SKM-1 treated with dmso at 0.1 percent for 144 hours (cell line): ENCODE measurements at regions not wholly inside any gene's neighbourhood (a gene's known extent, or its start where the extent isn't known, plus 50 kb on each side); places are given as distances from the start of the nearest gene placed in this dataset.
"Not testable (repeated sequence)": the region's sequence is repeated elsewhere in the genome, so short reads cannot be mapped to it uniquely, and the experiment has no call there.

ENCODE experiments used
- DNase-seq: peaks from one replicate; lab custom pipeline; 2025; ENCODE audit not compliant: unreplicated experiment; lab: John Stamatoyannopoulos, UW

DNA sequence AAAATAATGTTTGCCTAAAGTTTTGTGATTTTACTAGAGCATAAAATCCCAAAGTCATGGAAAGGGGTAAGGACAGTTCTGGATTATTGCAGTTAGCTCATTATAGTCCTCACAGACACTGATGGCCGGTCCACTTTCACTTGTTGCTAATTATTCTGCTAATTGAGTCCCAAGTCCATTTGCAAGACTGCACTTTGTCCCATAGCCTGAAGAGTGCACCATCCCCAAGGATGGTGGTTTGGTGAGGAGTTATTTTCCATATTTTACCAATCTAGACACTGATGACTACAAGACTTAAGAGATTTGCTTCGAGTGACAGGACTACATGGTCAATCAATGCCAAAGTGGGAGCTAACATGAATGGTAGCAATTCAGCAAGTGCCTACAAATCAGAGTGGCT, 181.8 kb upstream of the CACNA2D1 start:
- DNase-seq, result no peak

DNA sequence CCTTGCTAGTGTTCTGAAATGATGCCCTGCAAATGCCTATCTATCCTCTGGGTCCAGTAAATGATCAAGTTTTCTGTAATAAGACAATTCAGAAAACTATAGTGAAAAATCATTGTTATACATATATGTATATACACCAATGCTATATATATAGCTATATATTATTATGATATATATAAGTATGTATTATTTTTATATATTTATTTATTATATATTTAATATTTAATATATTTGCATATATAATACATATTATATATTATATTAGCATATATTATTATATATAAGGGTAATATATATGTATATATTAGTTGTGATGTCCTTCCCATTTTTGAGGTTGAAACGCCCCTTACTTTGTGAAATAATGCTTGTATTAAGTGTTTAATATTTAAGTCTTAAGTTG, 181.4 kb upstream of the CACNA2D1 start:
- DNase-seq, result no peak

DNA sequence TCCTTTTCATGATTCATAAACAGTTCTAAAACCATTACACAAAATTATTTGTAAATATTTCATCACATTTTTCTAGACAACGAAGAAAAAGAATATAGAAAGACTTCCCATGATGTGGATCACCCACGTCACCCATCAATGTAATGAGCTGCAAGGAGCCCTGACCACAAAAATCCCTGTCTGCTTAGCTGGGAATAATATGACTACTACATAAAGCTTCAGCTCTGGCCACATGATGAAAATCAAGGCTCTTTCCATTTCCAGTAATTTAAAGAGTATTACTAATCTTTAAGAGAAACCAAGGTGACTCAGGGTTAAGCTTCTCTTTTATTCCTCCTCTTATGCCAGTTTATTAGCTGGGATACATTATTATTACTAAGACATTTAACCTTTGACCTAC, 180.8 kb upstream of the CACNA2D1 start:
- DNase-seq, result no peak

DNA sequence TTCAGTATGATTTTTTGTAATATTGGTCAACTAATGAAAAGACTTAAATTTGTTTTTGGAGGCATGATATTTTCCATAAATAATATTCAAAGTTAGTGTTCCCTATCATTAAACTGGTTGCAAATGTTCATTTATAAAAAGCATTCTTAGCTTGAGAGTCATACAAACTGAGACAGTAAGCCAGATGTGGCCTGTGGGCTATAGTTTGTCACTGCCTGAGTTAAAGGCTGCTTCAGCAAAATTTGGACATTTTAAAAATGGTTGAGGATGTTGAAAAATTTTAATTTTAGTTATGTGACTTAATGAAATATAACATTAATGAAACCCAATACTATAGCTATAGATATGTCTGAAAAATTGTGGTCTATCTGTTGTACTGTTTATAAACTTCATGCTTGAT, 180.2 kb upstream of the CACNA2D1 start:
- DNase-seq, result no peak

DNA sequence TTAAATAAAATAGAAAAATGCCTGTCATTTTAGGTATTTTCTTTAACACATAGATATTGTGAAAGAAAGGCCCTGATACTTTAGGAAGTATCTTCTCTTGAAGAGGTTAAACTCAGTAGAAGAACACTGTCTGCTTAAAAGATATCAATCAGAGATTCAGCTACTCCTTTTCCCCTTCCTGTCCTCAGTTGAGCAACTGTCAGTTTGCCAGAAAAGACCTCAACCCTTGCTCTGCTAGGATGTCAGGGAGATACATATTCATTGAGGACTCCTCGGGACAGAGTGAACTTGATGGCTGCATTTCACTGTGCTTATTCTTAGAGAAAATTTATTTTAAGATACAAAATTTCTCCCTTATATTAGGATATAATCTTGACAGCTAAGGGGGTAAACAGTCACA, 173.6 kb upstream of the CACNA2D1 start:
- peak; percentile 58 for DNase-seq

DNA sequence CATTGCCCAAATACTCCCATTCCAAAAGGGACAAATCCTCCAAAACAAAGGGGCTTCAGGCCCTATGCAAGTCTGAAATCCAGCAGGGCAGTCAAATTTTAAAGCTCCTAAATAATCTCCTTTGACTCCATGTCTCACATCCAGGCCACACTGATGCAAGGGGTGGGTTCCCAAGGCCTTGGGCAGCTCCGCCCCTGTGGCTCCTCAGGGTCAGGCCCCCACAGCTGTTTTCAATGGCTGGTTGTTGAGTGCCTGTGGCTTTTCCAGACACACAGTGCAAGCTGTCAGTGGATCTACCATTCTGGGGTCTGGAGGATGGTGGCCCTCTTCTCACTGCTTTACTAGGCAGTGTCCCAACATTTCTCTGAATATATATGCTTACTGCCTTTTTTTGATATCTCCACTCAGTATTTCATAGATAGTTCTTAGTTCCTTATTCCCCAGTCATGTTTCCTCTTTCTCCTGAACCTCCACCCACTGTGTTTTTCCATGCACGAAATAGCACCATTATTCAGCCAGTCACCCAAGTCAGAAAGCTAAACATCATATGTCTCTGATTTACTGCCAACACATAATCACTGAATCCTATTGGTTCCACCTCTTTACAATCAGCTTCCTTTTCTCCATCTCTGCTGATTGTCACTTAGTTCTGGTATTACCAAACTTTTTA, 172.6 kb upstream of the CACNA2D1 start:
- peak; percentile 78 for DNase-seq

DNA sequence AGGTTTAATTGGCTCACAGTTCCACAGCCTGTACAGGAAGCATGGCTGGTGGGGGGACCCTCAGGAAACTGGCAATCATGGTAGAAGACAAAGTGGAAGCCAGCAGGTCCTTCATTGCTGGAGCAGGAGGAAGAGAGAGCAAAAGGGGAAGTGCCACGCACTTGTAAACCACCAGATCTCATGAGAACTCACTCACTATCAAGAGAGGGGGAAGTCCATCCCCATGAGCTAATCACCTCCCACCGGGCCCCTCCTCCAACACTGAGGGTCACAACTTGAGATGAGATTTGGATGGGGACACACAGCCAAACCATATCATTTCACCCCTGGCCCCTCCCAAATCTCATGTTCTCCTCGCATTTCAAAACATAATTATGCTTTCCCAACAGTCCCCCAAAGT, 171.9 kb upstream of the CACNA2D1 start:
- DNase-seq, result peak; percentile 90

DNA sequence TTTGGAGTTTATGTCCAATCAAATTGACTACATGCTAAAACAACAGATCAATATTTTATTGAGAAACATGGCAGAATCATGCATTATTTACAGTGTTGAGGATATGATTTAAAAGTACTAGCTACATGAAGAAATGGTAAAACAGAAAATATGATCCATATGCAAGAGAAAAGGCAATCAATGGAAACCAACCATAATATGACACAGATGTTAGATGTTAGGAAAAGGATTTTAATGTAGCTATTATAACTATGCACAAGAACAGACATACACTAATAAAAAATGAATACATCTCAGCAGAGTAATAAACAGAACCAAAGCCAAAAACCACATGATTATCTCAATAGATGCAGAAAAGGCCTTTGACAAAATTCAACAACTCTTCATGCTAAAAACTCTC, 166.2 kb upstream of the CACNA2D1 start:
- DNase-seq, result no peak

DNA sequence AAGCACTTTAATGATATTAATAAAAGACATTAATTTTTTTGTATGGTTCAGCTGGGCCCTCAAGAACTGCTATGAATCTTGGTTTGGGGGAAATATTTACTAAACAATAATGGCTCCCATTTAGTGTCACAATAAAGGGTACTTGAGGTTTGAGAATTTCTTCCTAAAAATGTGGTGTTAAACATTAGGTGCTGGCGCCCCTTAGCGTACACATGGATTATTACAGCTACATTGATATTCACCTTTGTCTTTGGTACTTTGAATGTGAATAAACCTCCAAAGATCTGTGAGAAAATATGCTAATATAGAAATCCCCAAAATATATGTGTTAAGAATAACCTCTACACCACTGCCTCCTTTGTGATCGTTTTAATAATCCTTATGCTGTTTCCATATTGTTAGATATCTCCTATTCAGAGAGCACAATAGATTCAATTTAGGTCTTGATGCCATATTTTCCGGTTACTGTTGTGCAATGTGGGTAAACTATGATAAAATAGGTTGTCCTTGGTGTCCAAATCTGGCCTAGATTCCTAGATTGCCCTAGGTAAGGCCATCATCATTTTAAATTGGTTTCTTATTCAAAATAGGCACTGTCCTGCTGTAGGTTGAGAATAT, 161.8 kb upstream of the CACNA2D1 start:
- peak; percentile 43 for DNase-seq

DNA sequence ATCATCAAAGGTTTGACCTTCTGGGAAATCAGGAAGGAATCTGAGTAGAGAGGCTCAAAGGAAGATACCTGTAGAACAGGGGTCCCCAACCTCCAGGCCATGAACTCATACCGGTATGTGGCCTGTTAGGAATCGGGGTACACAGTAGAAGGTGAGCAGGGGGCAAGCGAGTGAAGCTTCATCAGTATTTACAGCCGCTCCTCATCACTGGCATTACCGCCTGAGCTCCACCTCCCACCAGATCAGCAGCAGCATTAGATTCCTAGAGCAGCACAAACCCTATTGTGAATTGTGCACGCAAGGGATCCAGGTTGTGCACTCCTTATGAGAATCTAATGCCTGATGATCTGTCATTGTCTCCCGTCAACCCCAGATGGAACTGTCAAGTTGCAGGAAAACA, 158.5 kb upstream of the CACNA2D1 start:
- DNase-seq, result no peak

DNA sequence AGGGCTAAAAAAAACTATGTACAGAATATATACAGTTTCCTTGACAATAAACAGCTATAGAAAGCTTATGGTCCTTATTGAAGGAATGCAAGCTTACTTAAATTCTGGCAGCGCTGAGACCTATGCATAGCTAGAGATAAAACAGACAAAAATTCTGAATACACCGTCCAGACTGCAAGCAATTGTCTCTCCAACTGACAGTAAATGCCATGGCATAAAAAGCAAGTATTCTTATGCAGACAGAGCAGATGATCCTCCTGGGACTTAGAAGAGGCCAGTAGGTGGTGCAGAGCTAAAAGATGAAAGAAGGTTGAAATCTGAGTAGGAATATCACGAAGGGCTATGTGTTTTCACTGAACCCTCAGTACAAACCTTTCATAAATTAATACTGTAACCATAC, 157.0 kb upstream of the CACNA2D1 start:
- no peak for DNase-seq

DNA sequence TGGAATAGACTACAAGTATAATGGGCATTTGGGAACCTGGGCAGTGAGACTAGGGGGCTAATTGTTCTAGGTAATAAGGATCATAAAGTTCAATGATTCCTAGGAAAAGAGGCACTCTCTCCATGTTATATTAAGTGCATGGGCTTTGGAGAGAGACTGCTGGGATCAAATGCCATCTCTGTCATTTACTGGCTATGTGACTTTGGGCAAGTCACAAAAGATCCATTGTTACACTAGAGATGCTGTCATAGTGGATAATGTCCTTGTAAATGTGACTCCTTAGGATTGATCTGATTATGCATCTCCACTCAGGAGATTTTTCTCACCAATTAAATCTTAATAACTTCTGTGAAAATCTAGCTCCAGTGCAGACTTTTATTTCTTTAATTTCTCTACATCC, 156.3 kb upstream of the CACNA2D1 start:
- DNase-seq, result no peak

DNA sequence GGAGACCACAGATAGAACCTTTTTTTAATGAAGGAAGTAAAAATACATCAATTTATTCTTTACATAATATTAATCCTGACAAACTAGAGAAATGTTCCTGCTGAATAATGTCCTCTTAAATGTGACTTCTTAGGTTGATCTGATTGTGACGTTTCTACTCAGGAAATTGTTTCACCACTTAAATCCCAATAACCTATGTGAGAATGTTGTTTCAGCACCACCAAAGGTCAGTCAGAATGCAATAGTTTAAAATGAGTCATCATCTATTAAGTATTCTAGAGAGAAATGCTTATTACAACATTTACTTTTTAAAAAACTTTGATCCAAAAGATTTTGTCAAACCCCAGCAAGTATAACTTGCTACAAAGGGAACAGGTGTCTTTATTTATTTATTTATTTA, 155.4 kb upstream of the CACNA2D1 start:
- DNase-seq, result no peak

DNA sequence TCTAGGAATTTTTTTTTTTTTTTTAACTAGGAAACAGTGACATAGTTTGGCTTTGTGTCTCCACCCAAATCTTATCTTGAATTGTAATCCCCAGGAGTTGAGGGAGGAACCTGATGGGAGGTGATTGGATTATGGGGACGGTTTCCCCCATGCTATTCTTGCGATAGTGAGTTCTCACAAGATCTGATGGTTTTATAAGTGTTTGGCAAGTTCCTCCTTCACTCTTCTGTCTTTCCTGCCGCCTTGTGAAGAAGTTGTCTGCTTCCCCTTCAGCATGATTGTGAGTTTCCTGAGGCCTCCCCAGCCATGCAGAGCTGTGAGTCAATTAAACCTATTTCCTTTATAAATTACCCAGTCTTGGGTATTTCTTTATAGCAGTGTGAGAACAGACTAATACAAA, 152.2 kb upstream of the CACNA2D1 start:
- peak; percentile 54 for DNase-seq

DNA sequence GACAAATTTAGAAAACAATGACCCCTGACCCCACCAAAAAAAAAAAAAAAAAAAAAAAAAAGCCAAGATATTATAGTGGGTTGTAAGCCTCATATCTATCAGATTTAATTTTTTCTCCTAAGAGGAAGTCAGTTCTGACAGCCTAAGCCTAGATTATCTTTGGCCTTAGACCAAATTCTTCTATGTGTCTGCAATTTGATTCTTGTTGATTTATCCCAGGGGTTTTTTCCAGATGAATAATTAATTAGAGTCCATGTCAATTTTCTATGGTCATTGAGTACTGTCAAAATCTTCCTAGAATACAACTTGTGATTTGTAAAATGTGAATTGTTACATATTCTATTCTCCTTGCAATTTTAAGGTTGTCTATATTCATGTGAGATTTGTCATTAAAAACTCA, 151.6 kb upstream of the CACNA2D1 start:
- DNase-seq, result no peak

DNA sequence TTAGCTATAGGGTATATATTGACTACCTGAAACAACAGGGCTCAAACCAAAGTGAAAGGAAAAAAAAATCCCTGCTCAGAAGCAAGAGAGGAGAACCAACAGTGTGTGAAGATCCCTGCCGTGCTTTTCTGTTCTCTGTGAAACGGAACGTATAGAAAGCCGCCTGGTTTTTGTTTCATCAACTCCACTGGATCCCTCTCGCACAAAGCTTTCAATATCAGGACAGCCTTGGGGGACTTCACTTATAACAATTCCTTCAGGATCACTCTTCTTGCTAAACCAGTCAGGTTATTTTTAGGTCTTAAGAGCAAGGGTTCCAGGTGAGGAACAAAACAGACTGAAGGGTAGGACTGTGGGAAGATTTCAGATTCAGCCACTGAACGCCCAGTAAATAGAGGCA, 151.1 kb upstream of the CACNA2D1 start:
- DNase-seq, result no peak

DNA sequence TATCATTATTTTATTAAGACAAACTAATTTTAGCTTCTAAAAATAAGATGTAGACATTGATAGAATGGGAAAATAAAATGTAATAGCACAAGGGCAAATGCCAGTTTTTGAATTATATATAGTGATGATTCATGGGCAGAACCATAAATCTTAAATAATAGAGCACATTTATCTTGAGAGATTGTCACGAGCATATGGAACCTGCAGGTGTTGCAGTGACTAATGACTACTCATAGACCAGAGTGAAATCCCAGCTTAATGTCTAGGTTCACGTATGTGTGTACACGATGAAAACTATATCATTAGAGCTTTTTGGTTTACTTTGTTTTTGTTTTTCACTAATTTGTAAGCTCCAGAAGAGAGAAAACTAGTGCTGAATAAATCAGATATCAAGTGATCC, 150.2 kb upstream of the CACNA2D1 start:
- no peak for DNase-seq

DNA sequence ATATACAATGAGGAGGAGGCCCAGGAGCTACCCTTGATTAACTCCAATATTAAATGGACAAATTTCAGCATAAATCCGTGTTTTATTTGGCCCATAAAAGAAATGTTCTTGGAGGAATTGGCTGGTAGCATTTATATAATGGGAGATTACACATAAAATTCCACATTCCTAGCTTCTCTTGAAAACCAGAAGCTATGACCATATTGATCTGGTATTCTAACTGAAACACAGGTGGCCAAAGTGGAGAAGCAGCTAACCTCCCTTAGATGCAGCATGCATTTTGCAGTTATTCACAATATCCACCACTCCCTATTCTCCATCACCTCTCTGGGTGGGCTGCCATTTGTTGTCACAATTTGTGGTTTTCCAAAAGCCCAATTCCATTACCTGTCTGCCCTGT, 148.8 kb upstream of the CACNA2D1 start:
- no peak for DNase-seq

DNA sequence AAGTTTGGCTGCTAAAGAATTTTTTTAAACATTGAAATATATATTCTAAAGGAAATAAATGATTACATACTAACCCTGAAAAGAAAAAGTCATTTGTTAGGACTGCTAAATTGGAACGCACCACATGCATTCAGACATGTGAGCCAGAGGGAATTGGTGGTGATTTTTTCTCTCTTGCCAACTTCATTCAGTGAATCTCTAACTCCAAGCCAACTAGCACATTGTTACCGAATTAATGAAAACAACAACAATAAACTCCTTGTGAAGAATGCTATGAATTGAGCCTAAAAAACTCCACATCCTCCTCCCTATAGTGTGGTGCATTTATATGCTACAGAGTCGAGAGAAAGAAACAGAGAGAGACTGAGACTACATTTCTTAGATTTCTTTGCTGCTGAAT, 135.5 kb upstream of the CACNA2D1 start:
- no peak for DNase-seq

DNA sequence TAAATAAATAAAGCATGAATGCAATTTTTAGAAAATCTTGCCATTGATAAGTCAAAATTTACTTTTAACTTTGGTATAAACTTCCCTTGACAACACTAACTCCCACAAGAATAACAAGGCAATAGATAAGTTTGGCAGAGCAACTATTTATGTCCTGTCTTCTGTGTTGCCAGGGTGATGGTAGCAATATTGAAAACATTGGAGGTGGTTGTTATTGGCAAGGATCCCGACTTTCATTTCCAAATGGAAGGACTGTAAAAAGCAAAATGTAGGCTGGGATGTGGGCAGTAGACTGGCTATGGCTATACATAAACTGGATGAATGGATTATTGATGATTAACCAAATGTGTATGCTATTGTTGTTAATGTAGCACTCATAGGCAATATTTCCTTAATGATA, 134.9 kb upstream of the CACNA2D1 start:
- no peak for DNase-seq

DNA sequence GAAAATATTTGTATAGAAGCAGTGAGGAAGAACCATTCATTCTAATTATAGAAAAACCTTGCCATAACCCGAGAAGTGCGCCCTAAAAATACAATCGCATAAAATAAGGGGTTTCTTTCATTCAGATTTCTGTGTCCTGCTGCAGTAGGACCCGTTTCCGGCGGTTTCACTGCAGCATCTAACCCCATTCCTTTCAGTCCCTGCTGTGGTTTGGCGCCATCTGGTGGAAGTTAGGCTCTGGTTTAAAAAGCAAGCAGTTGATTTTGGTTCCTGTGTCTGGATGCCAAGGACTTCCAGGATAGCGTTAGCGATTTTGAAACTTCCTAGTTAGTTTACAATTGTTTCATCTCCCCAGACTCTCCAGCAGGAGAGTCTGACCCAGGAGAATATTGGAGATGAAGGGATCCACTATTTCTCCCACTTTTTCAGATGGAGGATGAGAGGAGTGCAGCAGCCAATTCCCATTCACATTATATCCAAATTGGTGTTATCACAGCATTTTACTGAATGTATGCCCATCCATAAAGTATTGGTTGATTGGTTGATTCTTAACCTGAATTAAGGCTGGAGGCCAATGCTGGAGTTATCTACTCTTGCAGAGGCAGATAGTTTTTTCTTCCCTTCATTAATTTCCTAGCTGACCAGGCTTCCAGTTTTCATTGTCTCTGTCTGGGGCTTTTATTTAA, 128.8 kb upstream of the CACNA2D1 start:
- DNase-seq, result peak; percentile 45

DNA sequence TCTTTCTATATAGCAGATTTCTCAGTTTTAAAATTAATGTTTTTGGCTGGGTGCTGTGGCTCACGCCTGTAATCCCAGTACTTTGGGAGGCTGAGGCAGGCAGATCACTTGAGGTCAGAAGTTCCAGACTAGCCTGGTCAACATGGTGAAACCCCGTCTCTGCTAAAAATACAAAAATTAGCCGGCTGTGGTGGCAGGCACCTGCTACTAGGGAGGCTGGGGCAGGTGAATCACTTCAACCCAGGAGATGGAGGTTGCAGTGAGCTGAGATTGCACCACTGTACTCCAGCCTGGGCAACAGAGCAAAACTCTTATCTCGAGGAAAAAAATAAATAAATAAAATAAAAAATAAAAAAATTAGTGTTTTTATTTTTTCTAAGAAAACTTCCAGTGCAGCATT, 127.5 kb upstream of the CACNA2D1 start:
- not testable (repeated sequence) for DNase-seq

DNA sequence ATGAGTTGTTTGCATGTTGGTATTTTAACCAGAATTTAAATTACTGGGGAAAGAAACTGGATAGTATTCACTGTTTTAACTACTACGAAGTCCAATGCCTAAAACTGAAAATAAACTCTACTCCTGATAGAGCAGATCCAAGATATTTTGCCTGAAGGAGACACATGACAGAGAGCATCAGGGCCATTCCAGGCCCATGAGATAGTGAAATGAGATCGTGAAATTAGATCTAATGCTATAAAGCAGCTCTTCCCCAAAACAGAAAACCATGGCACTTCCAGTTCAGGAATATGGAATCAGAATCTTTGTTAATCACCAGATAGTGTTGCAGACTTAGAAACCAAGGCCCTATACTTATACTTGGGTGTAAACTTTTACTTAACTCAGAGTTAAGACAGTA, 124.3 kb upstream of the CACNA2D1 start:
- DNase-seq, result no peak
